NB4 (cell line): ENCODE measurements at regions not wholly inside any gene's neighbourhood (a gene's known extent, or its start where the extent isn't known, plus 50 kb on each side); places are given as distances from the start of the nearest gene placed in this dataset.

Source experiments
- POLR2A ChIP-seq: IDR thresholded peaks from 2 replicates; pipeline ENCODE4 v1.6.1; 2011; ENCODE audit warnings: mild to moderate bottlenecking; ENCODE audit not compliant: insufficient read length; ENCODE audit errors: extremely low read depth
- TF ChIP-seq, protein P1 (sequence below): IDR thresholded peaks from one replicate; pipeline ENCODE4 v1.5.1; 2012; ENCODE audit warnings: low read depth, low read length

DNA sequence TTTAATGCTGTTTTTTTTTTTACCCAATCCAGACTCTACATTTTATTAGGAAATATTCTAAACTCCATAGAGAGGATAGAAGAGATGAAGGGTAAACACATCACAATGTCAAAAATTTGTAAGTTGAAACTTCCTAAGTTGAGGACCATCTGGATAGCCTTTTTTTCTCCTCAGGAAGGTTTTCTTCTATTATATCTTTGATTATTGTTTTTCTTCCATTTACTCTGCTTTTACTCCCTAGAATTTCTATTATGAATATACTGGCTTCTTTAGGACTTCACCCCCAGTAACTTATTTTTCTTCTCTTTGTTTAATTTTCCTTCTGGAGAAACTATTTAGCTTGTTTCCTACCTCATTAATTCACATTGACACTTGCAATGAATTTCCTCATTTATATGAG lies 71.2 kb upstream of the SLIT2 start:
- TF ChIP-seq, protein P1, sequence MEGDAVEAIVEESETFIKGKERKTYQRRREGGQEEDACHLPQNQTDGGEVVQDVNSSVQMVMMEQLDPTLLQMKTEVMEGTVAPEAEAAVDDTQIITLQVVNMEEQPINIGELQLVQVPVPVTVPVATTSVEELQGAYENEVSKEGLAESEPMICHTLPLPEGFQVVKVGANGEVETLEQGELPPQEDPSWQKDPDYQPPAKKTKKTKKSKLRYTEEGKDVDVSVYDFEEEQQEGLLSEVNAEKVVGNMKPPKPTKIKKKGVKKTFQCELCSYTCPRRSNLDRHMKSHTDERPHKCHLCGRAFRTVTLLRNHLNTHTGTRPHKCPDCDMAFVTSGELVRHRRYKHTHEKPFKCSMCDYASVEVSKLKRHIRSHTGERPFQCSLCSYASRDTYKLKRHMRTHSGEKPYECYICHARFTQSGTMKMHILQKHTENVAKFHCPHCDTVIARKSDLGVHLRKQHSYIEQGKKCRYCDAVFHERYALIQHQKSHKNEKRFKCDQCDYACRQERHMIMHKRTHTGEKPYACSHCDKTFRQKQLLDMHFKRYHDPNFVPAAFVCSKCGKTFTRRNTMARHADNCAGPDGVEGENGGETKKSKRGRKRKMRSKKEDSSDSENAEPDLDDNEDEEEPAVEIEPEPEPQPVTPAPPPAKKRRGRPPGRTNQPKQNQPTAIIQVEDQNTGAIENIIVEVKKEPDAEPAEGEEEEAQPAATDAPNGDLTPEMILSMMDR, result no peak
- TF ChIP-seq POLR2A, result no peak
